GM12875 (cell line): ENCODE measurements at regions not wholly inside any gene's neighbourhood (a gene's known extent, or its start where the extent isn't known, plus 50 kb on each side); places are given as distances from the start of the nearest gene placed in this dataset.
"Not testable (repeated sequence)": the region's sequence is repeated elsewhere in the genome, so short reads cannot be mapped to it uniquely, and the experiment has no call there.

Experiments
- H3K4me3 ChIP-seq: one replicate; pipeline ENCODE4 v1.5.1; 2011; ENCODE audit warnings: low read depth, low read length, control low read depth
- CTCF ChIP-seq: IDR thresholded peaks from 2 replicates; pipeline ENCODE4 v1.5.1; 2011; ENCODE audit warnings: low read depth, mild to moderate bottlenecking, control low read depth, inconsistent platforms, low read length, moderate library complexity, borderline replicate concordance; ENCODE audit not compliant: insufficient read depth

GRCh38 chr19:27964185-27964584 lies 1248.8 kb downstream of the UQCRFS1 start:
- no peak for TF ChIP-seq CTCF
- H3K4me3 ChIP-seq, result no peak overlapping the region

GRCh38 chr19:27962264-27962663 lies 1250.7 kb downstream of the UQCRFS1 start:
- no peak for TF ChIP-seq CTCF
- H3K4me3 ChIP-seq, result no peak overlapping the region

- no peak for TF ChIP-seq CTCF
- H3K4me3 ChIP-seq, result no peak overlapping the region
Measured at GRCh38 chr19:27955485-27956480, 1257.2 kb downstream of the UQCRFS1 start.

- not testable (repeated sequence) for H3K4me3 ChIP-seq
Measured at GRCh38 chr19:27942607-27943006, 1270.3 kb downstream of the UQCRFS1 start.

- no peak overlapping the region for H3K4me3 ChIP-seq
- TF ChIP-seq CTCF, result no peak
Measured at GRCh38 chr19:27936139-27936538, 1276.8 kb downstream of the UQCRFS1 start.

- no peak for TF ChIP-seq CTCF
- no peak overlapping the region for H3K4me3 ChIP-seq
Measured at GRCh38 chr19:27935669-27936068, 1277.3 kb downstream of the UQCRFS1 start.

- no peak for TF ChIP-seq CTCF
Measured at GRCh38 chr19:27929399-27929798, 1283.6 kb downstream of the UQCRFS1 start.

More at GRCh38 chr19:27929399-27929798, 1283.6 kb downstream of the UQCRFS1 start:
- H3K4me3 ChIP-seq, result no peak overlapping the region
